Mesenteric fat pad (tissue), 1 donor: ENCODE measurements at regions not wholly inside any gene's neighbourhood (a gene's known extent, or its start where the extent isn't known, plus 50 kb on each side); places are given as distances from the start of the nearest gene placed in this dataset.

Experiments
- DNase-seq: peaks from one replicate; pipeline ENCODE4 v3.0.0-alpha.2; 2020; ENCODE audit warnings: low spot score
- donor health status: DM: yes; HTN: yes; CAD: no.

DNA sequence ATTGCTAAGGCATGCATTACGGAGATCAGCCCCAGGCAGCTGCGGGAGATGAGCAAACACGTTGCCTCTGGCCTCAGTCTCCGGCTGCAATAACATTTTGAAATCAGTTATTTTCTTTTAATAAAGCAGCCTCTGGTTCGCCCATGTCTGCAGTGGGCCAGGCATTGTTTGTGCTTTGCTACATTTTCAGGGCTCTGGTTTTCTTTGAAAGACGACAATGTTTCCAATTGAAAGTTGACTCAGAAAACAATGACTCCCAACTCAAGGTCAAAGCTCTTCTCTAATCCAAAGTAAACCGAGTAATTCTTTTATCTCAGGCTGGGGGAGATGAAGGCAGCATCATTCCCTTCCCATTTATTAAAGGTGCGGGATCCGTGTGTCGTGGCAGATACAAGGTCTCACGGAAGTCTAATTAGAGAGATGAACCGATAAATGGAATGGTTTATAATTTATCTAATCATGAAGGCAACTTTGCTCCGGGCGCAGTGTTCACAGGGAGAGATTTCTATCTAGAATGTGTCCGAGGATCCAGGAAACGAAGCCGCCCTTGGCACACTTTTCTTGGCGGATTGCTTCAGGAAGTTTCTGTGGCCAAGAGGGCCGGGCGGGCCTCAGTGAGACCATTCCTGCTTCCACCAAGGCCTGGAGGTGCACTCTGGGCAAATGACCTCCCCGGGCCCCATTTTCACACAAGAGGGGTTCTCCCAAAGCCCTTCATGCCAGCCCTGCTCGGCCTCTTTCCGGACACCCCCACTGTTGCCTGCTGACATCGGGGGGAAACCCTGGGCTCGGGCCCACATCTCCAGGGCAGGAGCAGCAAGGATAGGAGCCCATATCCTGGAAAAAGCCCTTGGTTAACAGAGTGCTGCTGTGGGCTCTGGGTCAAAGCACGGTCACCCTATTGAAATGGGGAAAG is 811.4 kb downstream of the BRD1 start:
- peak; percentile 81 for DNase-seq

DNA sequence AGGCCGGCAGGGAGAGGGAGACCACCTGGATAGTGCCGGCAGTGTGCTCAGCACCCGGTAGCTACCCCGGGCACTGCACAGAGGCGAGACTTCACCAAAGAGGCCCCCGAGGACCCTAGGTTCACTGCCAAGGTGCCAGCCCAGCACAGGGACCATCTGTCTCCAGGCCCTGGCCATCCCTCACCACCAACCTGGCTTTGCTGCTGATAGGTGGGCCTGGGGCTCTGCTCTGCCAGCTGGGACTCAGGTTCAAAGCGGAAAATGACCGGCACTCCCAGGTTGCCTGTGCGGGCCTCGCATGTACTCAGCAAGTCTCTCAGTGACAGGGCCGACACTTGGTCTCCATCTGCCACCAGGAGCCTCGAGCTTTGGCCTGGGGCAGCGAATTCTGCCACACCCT is 812.2 kb downstream of the BRD1 start:
- DNase-seq = peak; percentile 82

DNA sequence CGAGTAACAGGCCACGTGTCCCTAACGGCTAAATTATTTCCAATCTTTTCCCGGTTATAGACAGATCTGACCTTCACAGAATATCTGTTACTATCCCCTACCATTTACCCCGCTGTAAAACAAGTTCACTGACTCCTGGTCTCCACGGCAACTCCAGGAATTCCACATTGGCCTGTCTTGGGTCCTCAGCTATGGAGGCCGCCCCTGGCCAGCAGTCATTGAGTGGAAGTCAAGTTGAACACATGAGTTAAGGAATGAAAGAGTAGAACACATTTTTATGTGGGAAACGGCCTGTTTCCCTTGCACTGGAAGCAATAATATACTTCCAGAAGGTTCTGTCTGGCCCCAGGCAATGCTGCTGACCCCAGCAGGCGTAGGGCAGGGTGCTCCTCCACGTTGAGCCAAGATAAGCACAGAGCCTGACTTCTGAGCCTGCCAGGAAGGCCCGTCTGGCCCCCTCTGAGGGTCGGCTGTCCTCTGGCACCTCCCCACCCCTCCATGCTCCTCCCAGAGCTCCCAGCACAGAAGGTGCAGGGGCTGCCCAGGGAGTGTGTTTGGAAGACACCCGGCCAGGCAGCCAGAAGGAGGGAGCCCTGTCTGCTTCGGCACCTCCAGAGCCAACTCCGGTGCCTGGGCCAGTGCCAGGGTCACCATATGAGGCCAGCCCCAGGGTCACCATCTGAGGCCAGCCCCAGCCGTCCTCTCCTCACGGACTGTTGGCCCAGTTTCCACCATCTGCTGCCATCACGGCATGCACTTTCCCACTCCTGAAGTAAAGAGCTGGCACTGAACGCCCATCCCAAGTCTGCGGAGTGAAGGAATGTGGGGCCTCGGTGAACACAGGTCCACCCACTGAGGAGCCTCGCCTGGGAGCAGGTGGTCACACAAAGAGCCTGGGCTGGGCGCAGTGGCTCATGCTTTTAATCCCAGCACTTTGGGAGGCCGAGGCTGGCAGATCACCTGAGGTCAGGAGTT is 813.2 kb downstream of the BRD1 start:
- peak; percentile 81 for DNase-seq

DNA sequence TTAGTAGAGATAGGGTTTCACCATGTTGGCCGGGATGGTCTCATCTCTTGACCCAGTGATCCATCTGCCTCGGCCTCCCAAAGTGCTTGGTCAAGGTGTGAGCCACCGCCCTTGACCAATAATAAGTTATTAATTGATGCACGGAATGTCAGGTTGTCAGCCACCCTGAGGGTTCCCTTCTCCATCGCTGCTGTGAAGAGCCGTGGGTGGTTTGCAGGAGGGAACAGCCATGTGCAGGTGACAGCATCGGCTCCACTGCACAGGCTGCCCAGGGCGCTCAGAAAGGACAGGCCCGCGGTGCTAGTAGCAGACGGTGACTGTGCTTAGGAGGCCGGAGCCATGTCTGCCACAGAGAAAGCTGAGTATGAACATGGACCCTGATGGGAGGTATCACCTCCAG is 814.0 kb downstream of the BRD1 start:
- DNase-seq = peak; percentile 47

DNA sequence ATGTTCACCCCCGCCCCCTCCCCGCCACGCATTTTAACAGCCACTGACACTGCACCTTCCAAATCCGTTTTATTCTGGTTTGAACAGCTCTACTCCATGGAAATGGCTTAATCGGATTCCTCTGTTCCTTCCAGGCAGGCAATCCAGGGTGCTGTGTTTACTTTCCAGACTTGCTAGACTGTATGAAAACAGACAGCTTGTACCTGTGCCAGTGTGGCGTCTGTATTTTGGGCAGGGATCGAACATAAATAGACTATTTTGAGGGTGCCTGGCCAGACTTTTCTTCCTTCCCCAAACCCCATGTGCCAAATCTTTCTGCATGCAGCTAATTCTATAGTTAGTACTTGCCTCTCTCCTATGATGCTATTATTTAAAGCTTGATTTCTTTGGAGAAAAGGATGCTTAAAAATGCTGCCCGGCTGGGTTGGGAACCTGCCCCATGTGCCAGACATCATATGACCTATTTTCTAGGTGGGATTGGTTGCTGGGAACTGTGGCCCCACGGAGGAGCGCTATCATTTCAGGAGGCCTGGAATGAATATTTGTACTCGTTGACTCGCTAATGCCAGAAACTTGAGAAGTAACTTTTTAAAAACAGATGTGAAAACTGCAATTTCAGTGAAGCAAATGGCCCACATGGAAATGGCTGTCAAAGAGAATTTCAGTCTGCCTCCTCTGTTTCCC is 814.8 kb downstream of the BRD1 start:
- DNase-seq = no peak

DNA sequence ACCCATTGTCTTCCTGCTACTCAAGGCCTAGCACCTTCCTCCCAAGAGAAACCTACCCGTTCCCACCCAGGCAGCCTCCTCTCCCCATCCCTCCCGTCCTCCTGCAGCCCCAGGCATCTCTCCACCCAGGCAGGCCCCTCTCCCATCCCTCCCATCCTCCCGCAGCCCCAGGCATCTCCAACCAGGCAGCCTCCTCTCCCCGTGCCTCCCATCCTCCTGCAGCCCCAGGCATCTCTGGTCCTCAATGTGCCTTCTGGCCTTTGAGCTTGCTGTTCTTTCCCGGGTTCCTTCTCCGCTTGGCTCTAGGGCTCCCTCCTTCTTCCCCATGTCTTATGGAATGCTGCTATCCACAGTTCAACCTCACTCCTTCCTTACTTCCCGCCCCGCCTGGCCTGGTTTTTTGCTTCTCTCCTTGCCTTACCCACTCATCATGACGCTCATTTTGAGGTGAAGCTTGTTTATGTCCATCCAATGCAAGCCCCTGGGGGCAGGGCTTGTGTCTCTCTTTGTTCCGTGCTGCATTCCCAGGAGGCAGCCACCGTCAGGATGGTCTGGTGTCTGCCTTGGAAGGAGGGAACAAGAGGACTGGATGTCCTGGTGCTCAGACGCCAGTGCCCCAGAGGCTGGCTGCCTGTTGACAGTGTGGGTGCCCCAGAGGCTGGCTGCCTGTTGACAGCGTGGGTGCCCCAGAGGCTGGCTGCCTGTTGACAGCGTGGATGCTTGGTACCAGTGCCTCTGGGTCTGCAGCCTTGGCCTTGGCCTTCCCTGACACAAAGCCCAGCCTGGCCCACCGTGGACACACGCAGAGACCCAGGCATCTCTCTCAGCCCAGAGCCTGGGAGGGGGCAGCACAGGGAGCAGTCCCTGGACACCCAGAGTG is 815.7 kb downstream of the BRD1 start:
- DNase-seq = peak; percentile 73

DNA sequence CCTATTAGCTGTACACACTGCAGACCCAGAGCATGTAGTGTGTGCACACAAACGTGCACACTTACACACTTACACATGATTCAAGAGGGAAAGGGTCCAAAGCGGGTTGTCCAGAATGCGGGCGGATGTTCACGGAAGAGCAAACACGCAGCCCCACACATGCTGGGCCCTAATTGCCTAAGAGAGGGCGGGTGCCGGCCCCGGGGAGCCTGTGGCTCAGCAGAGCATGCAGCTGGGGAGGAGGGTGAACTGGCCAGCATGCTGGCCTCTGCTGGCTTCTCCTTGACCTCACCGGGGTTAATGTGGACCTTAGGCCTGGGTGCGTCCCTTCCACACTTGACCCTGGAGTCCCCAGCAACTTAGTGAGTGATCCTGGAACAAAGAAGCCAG is 816.3 kb downstream of the BRD1 start:
- DNase-seq = peak; percentile 57

DNA sequence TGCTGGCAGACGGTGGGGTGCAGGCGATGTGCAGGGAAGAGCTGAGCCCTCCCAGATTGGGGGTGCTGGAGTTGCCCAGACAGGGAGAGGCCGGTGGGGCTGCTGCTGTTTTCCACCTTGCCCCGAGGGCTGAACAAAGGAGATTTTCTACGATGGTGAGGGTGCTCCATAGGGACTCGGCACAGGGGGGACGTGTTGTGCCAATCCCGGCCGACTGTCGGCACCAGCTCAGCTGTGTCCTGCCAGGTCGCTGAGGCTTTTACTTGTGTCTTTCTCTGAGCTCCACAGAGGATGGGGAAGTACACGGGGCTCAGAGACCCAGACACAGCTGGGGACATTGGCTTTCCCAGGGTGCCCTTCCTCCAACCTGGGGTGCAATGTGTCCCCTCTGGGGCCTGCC is 816.8 kb downstream of the BRD1 start:
- DNase-seq = peak; percentile 81

DNA sequence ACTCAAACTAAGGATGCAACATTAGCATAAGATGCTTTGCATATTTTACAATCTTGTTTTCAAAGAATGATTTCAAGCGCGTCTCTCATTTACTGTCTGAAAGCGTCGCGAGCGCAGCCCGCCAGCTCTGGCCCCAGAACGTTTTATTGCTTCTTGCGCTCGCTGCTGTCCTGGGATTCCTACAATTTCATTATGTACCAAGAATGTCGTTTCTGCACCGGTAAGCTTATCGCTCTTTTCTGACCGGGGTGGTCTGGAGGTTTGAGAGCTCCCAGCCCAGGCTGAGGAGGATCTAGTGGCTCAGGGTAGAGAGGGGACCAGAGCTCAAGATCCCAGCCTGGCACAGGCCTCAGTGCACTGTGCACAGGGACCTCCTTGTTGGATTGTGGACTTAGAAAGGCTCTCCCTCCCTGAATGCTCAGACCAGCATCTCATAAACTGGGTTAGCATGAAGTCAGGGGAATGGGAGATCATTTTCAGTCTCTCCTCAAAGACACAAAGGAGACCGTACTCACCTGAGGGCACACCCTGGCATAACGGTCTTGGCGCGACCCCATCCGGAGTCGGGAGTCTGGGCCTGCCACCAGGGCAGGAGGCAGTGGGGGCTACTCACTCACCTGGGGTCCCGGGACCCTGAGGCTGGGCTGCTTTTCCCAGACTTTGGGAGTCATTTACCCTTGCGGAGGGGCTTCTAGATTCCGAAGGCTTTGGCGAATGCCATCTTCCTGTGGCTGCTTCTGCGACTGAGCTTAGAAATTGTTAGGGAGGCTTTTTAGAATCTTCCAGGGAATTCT is 817.4 kb downstream of the BRD1 start:
- DNase-seq = peak; percentile 81

DNA sequence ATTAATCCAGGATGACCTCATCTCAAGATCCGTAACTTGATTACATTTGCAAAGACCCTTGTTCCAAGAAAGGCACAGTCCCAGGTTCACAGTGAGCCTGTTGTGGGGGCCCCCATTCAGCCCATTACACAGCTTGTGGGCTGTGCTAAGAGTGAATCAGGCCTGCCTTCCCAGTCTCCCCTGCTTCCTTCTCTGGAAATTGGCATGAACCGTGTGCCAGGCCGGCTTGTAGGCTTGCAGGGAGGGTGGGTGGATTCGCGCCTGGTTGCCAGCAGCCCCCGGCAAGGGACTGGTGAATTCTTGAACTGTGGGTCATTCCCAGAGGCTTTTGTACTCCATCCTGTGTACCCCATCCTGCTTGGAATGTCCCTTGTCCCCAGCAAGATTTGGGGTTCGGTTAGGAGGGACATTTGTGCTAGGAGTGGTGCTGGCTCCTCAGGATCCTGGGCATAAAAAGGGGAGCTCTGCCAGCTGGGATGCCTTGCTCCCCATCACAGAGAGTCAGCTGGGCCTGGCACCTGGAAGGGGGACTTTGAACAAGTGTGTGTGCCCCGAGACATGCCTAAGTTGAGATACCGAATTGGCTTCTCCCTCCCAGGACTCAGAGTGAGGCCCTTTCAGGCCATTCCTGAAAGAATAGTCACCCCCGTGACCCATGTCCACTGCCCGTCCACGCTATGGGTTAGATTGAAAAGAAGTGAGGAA is 818.2 kb downstream of the BRD1 start:
- DNase-seq = peak; percentile 35

DNA sequence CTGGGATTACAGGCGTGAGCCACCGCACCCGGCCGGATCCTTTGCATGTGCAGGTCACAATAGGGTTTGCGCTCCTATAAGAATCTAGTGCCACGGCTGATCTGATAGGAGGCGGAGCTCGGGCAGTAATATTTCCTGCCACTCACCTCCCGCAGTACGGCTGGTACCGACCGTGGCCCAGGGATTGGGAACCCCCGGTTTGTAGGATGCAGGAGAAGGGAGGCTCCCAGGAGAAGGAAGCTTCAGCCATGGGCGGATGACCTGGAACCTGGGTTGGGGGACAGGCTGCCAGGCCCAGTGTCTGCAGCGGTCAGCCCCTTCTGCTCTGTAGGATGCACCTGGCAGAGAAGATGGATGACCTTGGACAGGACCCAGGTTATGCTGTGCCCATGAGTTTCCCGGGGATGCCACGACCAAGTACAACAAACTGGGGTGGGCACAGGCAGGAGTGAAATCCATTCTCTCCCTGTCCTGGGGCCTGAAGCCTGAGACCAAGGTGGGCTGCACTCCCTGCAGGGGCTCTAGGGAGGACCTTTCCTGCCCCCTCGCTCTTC is 818.9 kb downstream of the BRD1 start:
- DNase-seq = peak; percentile 64

DNA sequence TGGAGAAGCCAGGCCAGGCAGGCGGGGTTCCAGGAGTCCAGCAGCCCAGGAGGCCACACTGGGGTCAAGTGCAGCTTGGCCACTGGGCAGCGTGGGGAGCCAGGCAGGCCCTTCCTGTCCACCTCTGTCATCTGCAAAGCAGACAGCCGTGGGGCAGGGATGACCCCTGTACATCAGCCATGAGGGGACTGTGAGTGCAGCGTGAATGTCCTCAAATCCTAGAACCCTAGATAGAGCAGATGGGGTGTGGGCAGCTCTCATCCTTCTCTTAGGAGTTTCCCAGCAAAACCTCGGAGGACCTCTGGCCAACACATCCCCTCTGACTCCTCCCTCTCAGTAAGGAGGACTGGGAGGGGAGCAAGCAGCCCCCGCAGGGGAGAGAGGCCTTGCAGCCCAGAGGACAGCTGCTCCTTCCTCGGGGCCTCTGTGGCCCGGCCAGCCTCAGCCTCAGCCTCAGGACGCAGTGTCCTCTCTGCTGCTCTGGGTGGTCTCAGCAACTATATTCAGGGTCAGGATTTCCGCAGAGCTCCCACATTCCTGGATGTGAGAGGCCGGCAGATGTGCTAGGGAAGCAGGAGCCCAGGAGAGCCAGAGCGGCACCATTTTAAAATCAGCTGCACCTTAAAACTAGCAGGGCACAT is 820.5 kb downstream of the BRD1 start:
- peak; percentile 67 for DNase-seq

DNA sequence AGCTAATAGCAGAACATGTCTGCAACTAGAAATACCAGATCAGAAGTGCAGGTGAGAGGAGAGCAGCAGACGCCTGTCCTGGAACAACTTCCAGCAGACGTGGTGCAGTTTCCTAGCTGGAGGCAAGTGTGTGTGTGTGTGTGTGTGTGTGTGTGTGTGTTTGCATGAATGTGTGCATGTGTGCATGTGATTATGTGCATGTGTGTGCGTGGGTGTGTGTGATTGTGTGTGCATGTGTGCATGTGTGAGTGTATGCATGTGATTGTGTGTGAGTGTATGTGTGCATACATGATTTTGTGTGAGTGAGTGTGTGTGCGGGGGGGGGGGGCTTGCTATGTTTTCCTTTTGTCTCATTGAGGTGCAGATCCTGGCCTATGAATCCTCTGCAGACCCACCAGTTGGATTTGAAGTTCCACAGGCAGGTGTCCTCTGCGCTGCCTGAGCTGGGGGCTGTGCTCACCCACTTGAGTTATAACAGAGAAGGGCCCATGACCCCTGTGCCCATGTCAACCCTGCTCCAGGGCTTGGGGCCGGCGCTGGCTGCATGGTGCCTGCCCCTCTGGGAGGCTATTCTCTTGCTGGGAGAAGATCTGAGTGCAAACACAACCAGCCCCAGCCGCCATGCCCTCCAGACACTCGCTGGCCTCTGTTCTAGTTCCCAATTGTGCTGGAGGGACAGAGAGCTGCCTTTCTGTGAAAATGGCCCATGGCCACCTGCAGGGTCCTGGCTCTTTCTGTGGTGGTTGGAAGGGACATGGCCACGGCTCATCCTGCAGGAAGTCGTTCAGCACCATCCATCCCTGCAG is 821.3 kb downstream of the BRD1 start:
- DNase-seq = peak; percentile 82

DNA sequence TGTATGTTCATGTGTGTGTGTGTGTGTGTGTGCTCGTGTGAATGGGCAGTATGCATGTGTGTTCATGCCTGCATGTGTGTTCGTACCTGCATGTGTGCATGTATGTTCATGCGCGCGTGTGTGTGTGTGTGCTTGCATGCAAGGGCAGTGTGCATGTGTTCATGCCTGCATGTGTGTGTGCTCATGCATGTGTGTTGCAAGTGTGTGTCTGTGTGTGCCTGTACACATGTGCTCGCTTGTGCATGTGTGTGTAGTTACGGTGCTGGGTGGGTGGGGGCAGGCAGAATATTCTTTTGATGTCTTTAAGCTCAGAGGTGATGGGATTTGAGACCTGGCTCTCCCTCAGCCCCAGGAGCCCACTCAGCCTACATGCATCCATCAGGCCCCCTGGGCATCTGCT is 822.1 kb downstream of the BRD1 start:
- peak; percentile 71 for DNase-seq

DNA sequence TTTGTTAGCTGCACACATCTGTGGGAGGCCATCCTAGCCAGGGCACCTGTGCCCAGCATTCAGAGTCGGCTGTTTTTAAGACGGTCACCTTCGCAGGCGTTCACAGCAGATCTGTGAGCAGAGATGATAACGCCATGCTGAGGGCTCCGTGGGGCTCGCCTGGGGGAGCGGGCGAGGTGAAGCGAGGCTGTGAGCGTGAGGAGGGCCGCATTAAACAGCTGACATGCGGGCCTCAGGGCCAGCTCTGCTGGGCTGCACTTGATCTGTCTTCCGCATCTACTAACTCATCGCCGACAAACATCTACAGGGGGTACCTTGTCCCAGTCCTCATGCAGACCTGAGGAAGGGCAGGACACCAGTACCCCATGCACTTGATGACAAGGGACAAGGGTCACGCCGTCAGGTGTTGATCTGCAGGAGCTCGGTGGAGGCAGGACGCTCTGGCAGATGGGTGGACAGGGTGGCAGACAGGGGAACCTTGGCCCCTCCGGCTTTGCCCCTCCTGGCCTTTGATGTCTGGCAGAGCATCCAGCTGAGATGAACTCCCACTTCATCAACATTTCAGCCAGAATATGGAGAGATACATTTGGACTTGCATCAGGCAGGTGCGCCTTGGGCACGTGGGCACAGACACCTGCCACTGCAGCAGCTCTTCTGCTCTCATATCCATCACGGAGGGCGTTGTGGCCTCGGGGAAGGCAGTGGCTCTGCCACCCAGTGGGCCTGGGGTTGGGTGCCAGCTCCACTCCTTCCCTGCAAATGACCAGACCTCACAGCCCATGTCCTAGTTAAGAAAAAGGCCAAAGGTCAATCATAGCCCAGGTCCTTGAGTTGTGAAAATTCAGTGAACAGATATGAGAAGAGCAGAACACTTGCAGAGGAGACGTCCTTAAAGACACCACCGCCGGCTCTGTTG is 822.9 kb downstream of the BRD1 start:
- DNase-seq = peak; percentile 79

DNA sequence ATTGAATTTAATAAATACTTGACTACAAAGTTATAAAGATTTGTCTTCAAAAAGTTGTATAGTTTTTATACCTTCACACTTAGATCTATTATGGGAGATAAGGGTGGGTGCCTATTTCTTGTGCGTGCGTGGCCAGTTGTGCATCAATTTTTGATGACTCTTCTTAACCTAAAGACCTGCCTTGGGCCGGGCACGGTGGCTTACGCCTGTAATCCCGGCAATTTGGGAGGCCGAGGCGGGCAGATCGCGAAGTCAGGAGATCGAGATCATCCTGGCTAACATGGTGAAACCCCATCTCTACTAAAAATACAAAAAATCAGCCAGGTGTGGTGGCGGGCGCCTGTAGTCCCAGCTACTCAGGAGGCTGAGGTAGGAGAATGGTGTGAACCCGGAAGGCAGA is 830.1 kb downstream of the BRD1 start:
- DNase-seq = peak; percentile 30
